GM13977 (cell line): ENCODE measurements at regions not wholly inside any gene's neighbourhood (a gene's known extent, or its start where the extent isn't known, plus 50 kb on each side); places are given as distances from the start of the nearest gene placed in this dataset.

Source experiments
- DNase-seq: peaks from one replicate; pipeline ENCODE4 v3.0.0; 2012; ENCODE audit warnings: low spot score
- in situ Hi-C: fragments of 300-500 bp; cut with MboI; formaldehyde crosslinking; loops from one replicate; pipeline ENCODE4 v1.12.0; 2022; ENCODE audit warnings: low sequenced_read_pairs, low pct_unique_long_range_greater_than_20kb, mixed read lengths, inconsistent platforms; ENCODE audit not compliant: unreplicated experiment
- TF ChIP-seq, protein P1 (sequence below): IDR thresholded peaks from 2 replicates; pipeline ENCODE4 v1.5.1; 2012; ENCODE audit warnings: mild to moderate bottlenecking, control low read depth; ENCODE audit not compliant: insufficient read depth; ENCODE audit errors: extremely low read depth, missing control alignments

- in situ Hi-C loops = no loop called here
- DNase-seq = no peak
- TF ChIP-seq, protein P1, sequence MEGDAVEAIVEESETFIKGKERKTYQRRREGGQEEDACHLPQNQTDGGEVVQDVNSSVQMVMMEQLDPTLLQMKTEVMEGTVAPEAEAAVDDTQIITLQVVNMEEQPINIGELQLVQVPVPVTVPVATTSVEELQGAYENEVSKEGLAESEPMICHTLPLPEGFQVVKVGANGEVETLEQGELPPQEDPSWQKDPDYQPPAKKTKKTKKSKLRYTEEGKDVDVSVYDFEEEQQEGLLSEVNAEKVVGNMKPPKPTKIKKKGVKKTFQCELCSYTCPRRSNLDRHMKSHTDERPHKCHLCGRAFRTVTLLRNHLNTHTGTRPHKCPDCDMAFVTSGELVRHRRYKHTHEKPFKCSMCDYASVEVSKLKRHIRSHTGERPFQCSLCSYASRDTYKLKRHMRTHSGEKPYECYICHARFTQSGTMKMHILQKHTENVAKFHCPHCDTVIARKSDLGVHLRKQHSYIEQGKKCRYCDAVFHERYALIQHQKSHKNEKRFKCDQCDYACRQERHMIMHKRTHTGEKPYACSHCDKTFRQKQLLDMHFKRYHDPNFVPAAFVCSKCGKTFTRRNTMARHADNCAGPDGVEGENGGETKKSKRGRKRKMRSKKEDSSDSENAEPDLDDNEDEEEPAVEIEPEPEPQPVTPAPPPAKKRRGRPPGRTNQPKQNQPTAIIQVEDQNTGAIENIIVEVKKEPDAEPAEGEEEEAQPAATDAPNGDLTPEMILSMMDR = no peak
These were observed 96.1 kb upstream of the PPP2R2D start for GRCh38 chr10:131804551-131805295.

DNA sequence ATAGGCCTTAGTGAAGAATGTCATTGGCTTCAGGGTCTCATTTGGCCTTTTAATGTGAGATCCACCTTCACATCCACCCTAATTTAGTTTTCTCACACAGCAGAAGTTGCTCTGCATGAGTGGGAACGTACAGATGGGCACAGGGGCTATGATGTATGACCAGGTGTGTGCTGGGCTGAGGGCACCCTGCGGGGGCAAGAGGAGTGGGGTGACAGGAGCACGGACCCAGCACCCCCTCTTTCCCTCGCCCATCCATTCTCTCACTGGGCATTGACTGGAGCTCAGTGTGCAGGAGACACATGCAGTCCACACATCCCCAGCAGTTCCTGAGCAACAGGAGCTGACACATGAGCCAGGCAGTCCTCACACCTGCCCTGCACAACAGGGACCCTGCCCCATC lies 95.1 kb upstream of the PPP2R2D start:
- in situ Hi-C loops = no loop called here
- TF ChIP-seq, protein P1 = no peak
- no peak for DNase-seq

- in situ Hi-C loops = no loop called here
- TF ChIP-seq, protein P1 = no peak
- DNase-seq = no peak
These were observed 94.7 kb upstream of the PPP2R2D start for GRCh38 chr10:131806146-131806545.

DNA sequence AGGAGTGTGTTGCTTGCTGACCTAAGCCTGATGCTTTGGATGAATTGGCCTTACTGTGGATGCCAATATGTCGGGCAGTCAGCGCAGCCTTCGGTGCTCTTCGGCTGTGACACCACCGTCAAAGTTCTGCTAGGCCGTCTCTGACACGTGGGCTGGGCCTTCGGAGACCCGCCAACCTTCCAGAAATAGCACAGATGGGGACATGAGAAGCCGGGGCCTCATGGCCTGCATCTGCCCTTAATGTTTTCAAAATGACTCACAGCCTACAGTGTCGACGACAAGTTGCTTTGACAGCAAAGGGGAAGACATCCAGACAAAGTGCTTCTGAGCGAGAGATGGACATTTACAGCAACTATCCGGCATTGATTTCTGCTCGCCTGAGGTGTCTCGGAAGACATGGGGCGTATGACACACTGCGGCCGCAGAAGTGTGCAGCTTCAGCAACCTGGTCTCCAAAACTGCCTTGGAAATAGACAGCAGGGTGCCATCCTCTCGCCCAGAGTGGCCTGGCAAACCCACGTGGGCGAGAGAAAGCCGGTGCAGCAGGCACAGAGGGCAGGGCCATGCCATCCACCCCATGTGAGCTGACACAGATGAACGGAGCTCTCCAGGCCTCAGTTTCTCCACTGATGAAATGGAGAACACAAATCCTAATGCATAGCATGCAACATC lies 94.0 kb upstream of the PPP2R2D start:
- in situ Hi-C loops = no loop called here
- no peak for DNase-seq
- TF ChIP-seq, protein P1 = no peak

DNA sequence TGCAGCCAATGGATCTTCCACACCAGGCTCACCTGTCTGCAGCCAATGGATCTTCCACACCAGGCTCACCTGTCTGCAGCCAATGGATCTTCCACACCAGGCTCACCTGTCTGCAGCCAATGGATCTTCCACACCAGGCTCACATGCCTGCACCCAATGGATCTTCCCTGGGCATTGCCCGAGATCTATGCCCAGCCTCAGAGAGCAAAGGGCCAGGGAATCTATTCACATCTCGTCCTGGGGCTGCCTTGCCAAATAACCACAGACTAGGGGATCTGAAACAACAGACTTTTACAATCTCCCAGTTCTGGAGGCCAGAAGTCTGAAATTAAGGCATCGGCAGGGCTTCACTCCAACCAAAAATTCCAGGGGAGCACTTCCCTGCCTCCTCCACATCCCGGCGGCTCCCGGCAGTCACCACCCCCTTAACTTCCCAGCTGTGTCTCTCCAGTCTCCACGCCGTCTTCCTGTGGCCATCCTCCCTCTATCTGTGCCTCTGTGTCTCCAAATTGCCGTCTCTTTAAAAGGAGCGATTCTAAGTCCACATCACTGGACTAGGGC lies 92.4 kb upstream of the PPP2R2D start:
- TF ChIP-seq, protein P1 = no peak
- DNase-seq = no peak
- in situ Hi-C loops = no loop called here

DNA sequence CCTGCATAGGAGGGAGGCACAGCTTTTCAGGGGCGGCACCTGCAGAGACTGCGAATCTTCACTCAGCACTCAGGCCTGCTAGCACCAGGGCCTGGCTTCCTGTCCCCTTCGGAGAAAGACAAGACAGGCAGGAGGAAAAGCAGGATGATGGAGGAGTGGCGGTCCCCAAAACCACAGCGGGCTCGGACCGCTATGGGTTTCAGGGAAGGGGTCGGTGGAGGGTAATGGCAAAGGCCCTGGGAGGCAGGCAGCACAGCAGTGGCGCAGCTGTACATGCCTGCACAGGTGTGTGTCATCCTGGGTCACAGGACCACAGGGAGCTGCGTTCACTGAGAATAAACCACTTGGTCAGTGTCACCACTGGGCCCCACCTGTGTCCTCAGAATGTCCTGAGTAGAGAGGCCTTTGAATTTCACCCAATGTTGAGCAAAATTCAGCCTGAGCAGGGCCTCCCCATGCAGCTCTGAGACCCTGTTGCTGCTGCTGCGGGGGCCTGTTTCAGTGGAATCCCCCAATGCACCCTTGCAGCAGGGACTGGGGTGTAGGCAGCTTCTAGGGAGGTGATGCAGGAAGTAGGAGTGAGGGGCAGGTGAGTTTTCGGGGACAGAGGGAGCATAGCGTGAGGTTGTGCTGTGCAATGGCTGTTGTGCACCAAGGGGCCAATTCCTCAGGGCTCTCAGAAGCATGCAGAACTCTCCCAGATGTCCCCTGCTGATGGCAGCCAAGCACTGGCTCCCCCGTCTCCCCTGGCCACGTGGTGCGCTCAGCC lies 90.6 kb upstream of the PPP2R2D start:
- in situ Hi-C loops = no loop called here
- no peak for DNase-seq
- TF ChIP-seq, protein P1 = no peak
